ENCODE measurements at regions not wholly inside any gene's neighbourhood (a gene's known extent, or its start where the extent isn't known, plus 50 kb on each side); places are given as distances from the start of the nearest gene placed in this dataset.

GRCh38 chr15:31250033-31250432 lies 76.6 kb upstream of the KLF13 start:
- no peaks in the 10 kb centered on the region for H4K20me1 ChIP-seq (ENCODE audit: insufficient read depth, low read length)
- TF ChIP-seq EZH2 (optimal IDR thresholded peaks at IDR 0.05; ENCODE audit: low read depth, low read length): no peak
- no peak for TF ChIP-seq CTCF (IDR thresholded peaks at IDR 0.05; ENCODE audit: low read length)
- TF ChIP-seq EZH2phosphoT487 (IDR thresholded peaks at IDR 0.05; ENCODE audit: low read length): no peak
- DNase-seq: no peak

DNA sequence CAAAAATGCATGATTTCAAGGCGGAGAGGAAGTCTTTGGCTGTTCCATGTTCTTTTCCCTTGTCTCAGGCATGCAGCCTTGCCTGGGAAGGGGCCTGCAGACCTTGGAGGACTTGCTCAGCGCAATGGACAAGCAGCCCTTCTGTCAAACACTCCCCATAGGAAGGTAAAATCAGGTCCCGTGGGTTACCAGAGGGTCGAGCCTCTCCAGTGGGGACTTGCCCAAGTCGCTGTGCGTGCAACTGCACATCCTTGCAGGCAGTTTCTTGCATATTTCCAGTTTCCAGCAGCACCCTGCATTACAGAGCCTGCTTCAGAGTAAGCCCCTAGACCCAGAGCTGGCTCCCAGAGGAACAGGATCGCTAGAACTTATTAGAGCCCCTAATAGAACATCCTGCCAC lies 75.5 kb upstream of the KLF13 start:
- H3K4me3 ChIP-seq (ENCODE audit: low read length): no peak overlapping the region
- no peaks in the 10 kb centered on the region for H3K9me2 ChIP-seq (replicated peaks; ENCODE audit: insufficient read depth, low read length)
- no peaks in the 10 kb centered on the region for H4K20me1 ChIP-seq (ENCODE audit: insufficient read depth, low read length)
- H3K4me1 ChIP-seq (ENCODE audit: low read length): peaks cover 22% of the 10 kb centered on the region
- H3K4me2 ChIP-seq (ENCODE audit: low read depth, low read length): no peak overlapping the region
- no peak overlapping the region for H3K27ac ChIP-seq (ENCODE audit: low read length)
- no peaks in the 10 kb centered on the region for H3K27me3 ChIP-seq (replicated peaks; ENCODE audit: insufficient read depth, low read length)
- DNase-seq: no peak
- H3F3A ChIP-seq (ENCODE audit: insufficient read depth, low read length): peaks cover 19% of the 10 kb centered on the region
- no peaks in the 10 kb centered on the region for H3K9me3 ChIP-seq (replicated peaks; ENCODE audit: insufficient read depth, low read length)
- no peaks in the 10 kb centered on the region for H3K36me3 ChIP-seq (replicated peaks; ENCODE audit: insufficient read depth, low read length)
- H3K9ac ChIP-seq (ENCODE audit: low read length): no peak overlapping the region
- no peak overlapping the region for H2AFZ ChIP-seq (ENCODE audit: low read length)
- H3K79me2 ChIP-seq (ENCODE audit: low read length): no peaks in the 10 kb centered on the region
- TF ChIP-seq EZH2phosphoT487 (IDR thresholded peaks at IDR 0.05; ENCODE audit: low read length) (no peak), EZH2 (optimal IDR thresholded peaks at IDR 0.05; ENCODE audit: low read depth, low read length) (no peak), CTCF (IDR thresholded peaks at IDR 0.05; ENCODE audit: low read length) (no peak)

More at GRCh38 chr15:31250033-31250432, 76.6 kb upstream of the KLF13 start:
- Histone ChIP-seq H3K27ac (ENCODE audit: low read length) (no peak overlapping the region), H2AFZ (ENCODE audit: low read length) (no peak overlapping the region), H3F3A (ENCODE audit: insufficient read depth, low read length) (peaks cover 9% of the 10 kb centered on the region), H3K4me2 (ENCODE audit: low read depth, low read length) (no peak overlapping the region), H3K4me3 (ENCODE audit: low read length) (no peak overlapping the region), H3K27me3 (replicated peaks; ENCODE audit: insufficient read depth, low read length) (no peaks in the 10 kb centered on the region), H3K9ac (ENCODE audit: low read length) (no peak overlapping the region), H3K9me3 (replicated peaks; ENCODE audit: insufficient read depth, low read length) (no peaks in the 10 kb centered on the region), H3K79me2 (ENCODE audit: low read length) (no peaks in the 10 kb centered on the region), H3K9me2 (replicated peaks; ENCODE audit: insufficient read depth, low read length) (no peaks in the 10 kb centered on the region), H3K36me3 (replicated peaks; ENCODE audit: insufficient read depth, low read length) (no peaks in the 10 kb centered on the region), H3K4me1 (ENCODE audit: low read length) (peaks cover 11% of the 10 kb centered on the region)

- H3K9me3 ChIP-seq (replicated peaks; ENCODE audit: insufficient read depth, low read length): no peaks in the 10 kb centered on the region
- no peaks in the 10 kb centered on the region for H3K79me2 ChIP-seq (ENCODE audit: low read length)
- H4K20me1 ChIP-seq (ENCODE audit: insufficient read depth, low read length): no peaks in the 10 kb centered on the region
- no peaks in the 10 kb centered on the region for H3K36me3 ChIP-seq (replicated peaks; ENCODE audit: insufficient read depth, low read length)
- H3K4me2 ChIP-seq (ENCODE audit: low read depth, low read length): no peak overlapping the region
- peaks cover 33% of the 10 kb centered on the region for H3K4me1 ChIP-seq (ENCODE audit: low read length)
- H3K4me3 ChIP-seq (ENCODE audit: low read length): no peak overlapping the region
- TF ChIP-seq EZH2phosphoT487 (IDR thresholded peaks at IDR 0.05; ENCODE audit: low read length): no peak
- no peak for TF ChIP-seq CTCF (IDR thresholded peaks at IDR 0.05; ENCODE audit: low read length)
- no peak for TF ChIP-seq EZH2 (optimal IDR thresholded peaks at IDR 0.05; ENCODE audit: low read depth, low read length)
- H3K27ac ChIP-seq (ENCODE audit: low read length): no peak overlapping the region
- no peaks in the 10 kb centered on the region for H3K9me2 ChIP-seq (replicated peaks; ENCODE audit: insufficient read depth, low read length)
- H2AFZ ChIP-seq (ENCODE audit: low read length): no peak overlapping the region
- H3K27me3 ChIP-seq (replicated peaks; ENCODE audit: insufficient read depth, low read length): no peaks in the 10 kb centered on the region
- no peak overlapping the region for H3K9ac ChIP-seq (ENCODE audit: low read length)
- no peak for DNase-seq
- H3F3A ChIP-seq (ENCODE audit: insufficient read depth, low read length): peaks cover 30% of the 10 kb centered on the region
Observed at GRCh38 chr15:31252171-31252785, 74.4 kb upstream of the KLF13 start.

All from MM.1S (cell line).